ENCODE measurements at regions not wholly inside any gene's neighbourhood (a gene's known extent, or its start where the extent isn't known, plus 50 kb on each side); places are given as distances from the start of the nearest gene placed in this dataset.
"Not testable (repeated sequence)": the region's sequence is repeated elsewhere in the genome, so short reads cannot be mapped to it uniquely, and the experiment has no call there.

- no peak for DNase-seq
These were observed 418.4 kb upstream of the PMFBP1 start for GRCh38 chr16:72590151-72590937.

- no peak for DNase-seq
These were observed 416.6 kb upstream of the PMFBP1 start for GRCh38 chr16:72588551-72588950.

GRCh38 chr16:72578061-72578460, 406.1 kb upstream of the PMFBP1 start:
- not testable (repeated sequence) for DNase-seq

- DNase-seq = no peak
These were observed 404.2 kb upstream of the PMFBP1 start for GRCh38 chr16:72576189-72576588.

GRCh38 chr16:72569677-72570076, 397.7 kb upstream of the PMFBP1 start:
- DNase-seq = no peak

GRCh38 chr16:72568502-72568901, 396.5 kb upstream of the PMFBP1 start:
- peak; percentile 44 for DNase-seq

GRCh38 chr16:72566174-72566573, 394.2 kb upstream of the PMFBP1 start:
- no peak for DNase-seq

GRCh38 chr16:72565106-72565505, 393.2 kb upstream of the PMFBP1 start:
- DNase-seq = no peak

- DNase-seq = no peak
These were observed 388.7 kb upstream of the PMFBP1 start for GRCh38 chr16:72560617-72561016.

- no peak for DNase-seq
These were observed 386.5 kb upstream of the PMFBP1 start for GRCh38 chr16:72558501-72558900.

GRCh38 chr16:72554935-72555334, 383.0 kb upstream of the PMFBP1 start:
- no peak for DNase-seq

GRCh38 chr16:72552654-72553053, 380.7 kb upstream of the PMFBP1 start:
- DNase-seq = no peak

- no peak for DNase-seq
These were observed 379.7 kb upstream of the PMFBP1 start for GRCh38 chr16:72551649-72552048.

GRCh38 chr16:72549878-72550277, 377.9 kb upstream of the PMFBP1 start:
- DNase-seq = no peak

GRCh38 chr16:72542102-72542501, 370.1 kb upstream of the PMFBP1 start:
- no peak for DNase-seq

- DNase-seq = no peak
These were observed 365.7 kb upstream of the PMFBP1 start for GRCh38 chr16:72537664-72538063.

- DNase-seq = no peak
These were observed 364.9 kb upstream of the PMFBP1 start for GRCh38 chr16:72536723-72537435.

- no peak for DNase-seq
These were observed 361.0 kb upstream of the PMFBP1 start for GRCh38 chr16:72532906-72533410.

GRCh38 chr16:72530434-72530833, 358.5 kb upstream of the PMFBP1 start:
- DNase-seq = no peak

GRCh38 chr16:72523087-72523486, 351.1 kb upstream of the PMFBP1 start:
- no peak for DNase-seq

GRCh38 chr16:72517154-72517553, 345.2 kb upstream of the PMFBP1 start:
- no peak for DNase-seq

- no peak for DNase-seq
These were observed 339.2 kb upstream of the PMFBP1 start for GRCh38 chr16:72511171-72511570.

GRCh38 chr16:72508191-72508590, 336.2 kb upstream of the PMFBP1 start:
- DNase-seq = no peak

GRCh38 chr16:72502594-72503005, 330.6 kb upstream of the PMFBP1 start:
- no peak for DNase-seq
